ENCODE measurements at regions not wholly inside any gene's neighbourhood (a gene's known extent, or its start where the extent isn't known, plus 50 kb on each side); places are given as distances from the start of the nearest gene placed in this dataset.

GRCh38 chr4:138941037-138941436 is 74.5 kb upstream of the NOCT start:
- TF ChIP-seq SUZ12 (IDR thresholded peaks at IDR 0.05) (no peak), TARDBP (IDR thresholded peaks at IDR 0.05) (no peak), FOXA1 (IDR thresholded peaks at IDR 0.05) (no peak), FOXM1 (IDR thresholded peaks at IDR 0.05; ENCODE audit: borderline replicate concordance) (no peak), ZNF384 (IDR thresholded peaks at IDR 0.05) (no peak), L3MBTL2 (conservative IDR thresholded peaks at IDR 0.05) (no peak), BHLHE40 (IDR thresholded peaks at IDR 0.05; ENCODE audit: borderline replicate concordance) (no peak), HDGF (IDR thresholded peaks at IDR 0.05; ENCODE audit: borderline replicate concordance) (no peak), ELF4 (IDR thresholded peaks at IDR 0.05) (no peak), PKNOX1 (IDR thresholded peaks at IDR 0.05) (no peak), SP1 (IDR thresholded peaks at IDR 0.05) (no peak), LEF1 (IDR thresholded peaks at IDR 0.05; ENCODE audit: borderline replicate concordance) (no peak), CTBP1 (IDR thresholded peaks at IDR 0.05; ENCODE audit: borderline replicate concordance) (no peak)

Measured in HEK293T (cell line).